Chondrocyte (in vitro differentiated cells): ENCODE measurements at regions not wholly inside any gene's neighbourhood (a gene's known extent, or its start where the extent isn't known, plus 50 kb on each side); places are given as distances from the start of the nearest gene placed in this dataset.

Experiments used
- DNase-seq: peaks from one replicate; pipeline ENCODE4 v3.0.0; 2021; ENCODE audit warnings: mixed read lengths, low spot score
- H3K27ac Mint-ChIP-seq: one replicate; pipeline ENCODE4 v1.8.0; 2021; ENCODE audit warnings: mild to moderate bottlenecking, moderate library complexity, mixed read lengths; ENCODE audit not compliant: unreplicated experiment
- H3K27me3 Mint-ChIP-seq: 2 replicates; pipeline ENCODE4 v1.8.0; 2021; ENCODE audit warnings: low read depth, mixed read lengths
- H3K36me3 Mint-ChIP-seq: 2 replicates; pipeline ENCODE4 v1.8.0; 2021; ENCODE audit warnings: low read depth, mixed read lengths
- H3K4me1 Mint-ChIP-seq: 2 replicates; pipeline ENCODE4 v1.8.0; 2021; ENCODE audit warnings: low read depth, mild to moderate bottlenecking, mixed read lengths
- H3K4me3 Mint-ChIP-seq: one replicate; pipeline ENCODE4 v1.8.0; 2021; ENCODE audit warnings: mild to moderate bottlenecking, moderate library complexity, mixed read lengths; ENCODE audit not compliant: unreplicated experiment
- H3K9me3 Mint-ChIP-seq: 2 replicates; pipeline ENCODE4 v1.8.0; 2021; ENCODE audit warnings: low read depth, mixed read lengths
- CTCF ChIP-seq: fragments of 200-600 bp; sonication (generic); IDR thresholded peaks from 2 replicates; pipeline ENCODE4 v1.5.0; 2021; ENCODE audit warnings: antibody characterized with exemption, mild to moderate bottlenecking, moderate library complexity

GRCh38 chr5:54602475-54602874, 84.9 kb downstream of the SNX18 start:
- peaks cover 8% of the 10 kb centered on the region for H3K36me3 Mint-ChIP-seq
- DNase-seq, result no peak

GRCh38 chr5:54601411-54602230, 84.1 kb downstream of the SNX18 start:
- Mint-ChIP-seq H3K4me1 (peaks cover 25% of the 10 kb centered on the region), H3K36me3 (peaks cover 16% of the 10 kb centered on the region), H3K4me3 (no peak overlapping the region), H3K9me3 (peaks cover 30% of the 10 kb centered on the region), H3K27ac (no peak overlapping the region), H3K27me3 (no peaks in the 10 kb centered on the region)
- no peak for TF ChIP-seq CTCF
- no peak for DNase-seq

More at GRCh38 chr5:54602475-54602874, 84.9 kb downstream of the SNX18 start:
- H3K9me3 Mint-ChIP-seq, result peaks cover 22% of the 10 kb centered on the region
- no peak overlapping the region for H3K4me3 Mint-ChIP-seq
- H3K4me1 Mint-ChIP-seq, result peaks cover 25% of the 10 kb centered on the region
- H3K27me3 Mint-ChIP-seq, result no peaks in the 10 kb centered on the region
- no peak overlapping the region for H3K27ac Mint-ChIP-seq
- no peak for TF ChIP-seq CTCF
